HCT116 (cell line): ENCODE measurements at regions not wholly inside any gene's neighbourhood (a gene's known extent, or its start where the extent isn't known, plus 50 kb on each side); places are given as distances from the start of the nearest gene placed in this dataset.

Source experiments
- POLR2A ChIP-seq: IDR thresholded peaks from 2 replicates; pipeline ENCODE4 v1.7.0; 2011; ENCODE audit warnings: borderline replicate concordance; ENCODE audit not compliant: insufficient read depth, insufficient read length; ENCODE audit errors: extremely low read depth
- ZNF274 ChIP-seq: fragments of 200-500 bp; sonication (Bioruptor generic); IDR thresholded peaks from 2 replicates; pipeline ENCODE4 v1.6.1; 2014; ENCODE audit warnings: mild to moderate bottlenecking, low read depth, low read length, inconsistent platforms
- TF ChIP-seq, protein P1 (sequence below), 3 experiments: fragments of 200-600 bp in 1 of 3; sonication (generic) in 1 of 3; IDR thresholded peaks in 2 of 3; conservative IDR thresholded peaks in 1 of 3; 2 replicates each; pipeline ENCODE4 v1.5.1; 2012 to 2017; ENCODE audit warnings: low read depth in 2 of 3, low read length in 2 of 3, antibody characterized with exemption in 1 of 3, borderline replicate concordance in 1 of 3, control low read depth in 1 of 3, mild to moderate bottlenecking in 1 of 3, mixed read lengths in 1 of 3, mixed run types in 1 of 3, moderate library complexity in 1 of 3; ENCODE audit not compliant: insufficient read depth in 1 of 3
- TF ChIP-seq, protein P2 (sequence below): IDR thresholded peaks from 2 replicates; pipeline ENCODE4 v1.6.1; 2011; ENCODE audit warnings: mild to moderate bottlenecking, low read length, moderate library complexity; ENCODE audit not compliant: insufficient replicate concordance; ENCODE audit errors: extremely low read depth

DNA sequence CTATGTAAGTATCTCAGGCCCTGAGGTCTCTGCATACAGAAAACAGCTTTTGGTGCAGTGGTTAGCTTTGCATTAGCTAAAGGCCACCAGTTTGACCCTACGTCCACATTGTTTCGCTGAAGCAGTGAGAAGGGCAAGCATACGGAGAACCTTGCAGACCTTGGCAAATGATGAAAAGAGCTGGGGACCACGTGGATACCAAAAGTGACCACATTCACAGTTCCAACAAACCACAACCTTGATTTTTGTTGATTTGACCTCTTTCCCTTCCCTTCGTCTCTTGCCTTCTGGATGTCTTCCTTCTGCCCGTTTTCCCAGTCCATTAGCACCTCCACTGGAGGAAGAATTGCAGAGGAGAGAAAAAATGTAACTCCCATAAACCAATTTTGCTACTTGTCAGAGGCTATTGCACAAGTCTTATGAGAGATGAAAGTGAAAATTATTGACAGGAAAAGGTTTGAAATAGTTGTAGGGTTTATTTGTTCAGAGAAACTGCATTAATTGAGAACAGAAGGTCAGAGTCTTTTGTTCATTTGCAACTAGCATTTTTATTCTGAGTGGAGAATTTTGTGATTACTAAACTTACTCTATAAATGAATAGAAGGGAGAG, 293.9 kb upstream of the HTR2A start:
- TF ChIP-seq, protein P1, sequence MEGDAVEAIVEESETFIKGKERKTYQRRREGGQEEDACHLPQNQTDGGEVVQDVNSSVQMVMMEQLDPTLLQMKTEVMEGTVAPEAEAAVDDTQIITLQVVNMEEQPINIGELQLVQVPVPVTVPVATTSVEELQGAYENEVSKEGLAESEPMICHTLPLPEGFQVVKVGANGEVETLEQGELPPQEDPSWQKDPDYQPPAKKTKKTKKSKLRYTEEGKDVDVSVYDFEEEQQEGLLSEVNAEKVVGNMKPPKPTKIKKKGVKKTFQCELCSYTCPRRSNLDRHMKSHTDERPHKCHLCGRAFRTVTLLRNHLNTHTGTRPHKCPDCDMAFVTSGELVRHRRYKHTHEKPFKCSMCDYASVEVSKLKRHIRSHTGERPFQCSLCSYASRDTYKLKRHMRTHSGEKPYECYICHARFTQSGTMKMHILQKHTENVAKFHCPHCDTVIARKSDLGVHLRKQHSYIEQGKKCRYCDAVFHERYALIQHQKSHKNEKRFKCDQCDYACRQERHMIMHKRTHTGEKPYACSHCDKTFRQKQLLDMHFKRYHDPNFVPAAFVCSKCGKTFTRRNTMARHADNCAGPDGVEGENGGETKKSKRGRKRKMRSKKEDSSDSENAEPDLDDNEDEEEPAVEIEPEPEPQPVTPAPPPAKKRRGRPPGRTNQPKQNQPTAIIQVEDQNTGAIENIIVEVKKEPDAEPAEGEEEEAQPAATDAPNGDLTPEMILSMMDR (IDR thresholded peaks at IDR 0.05 in 2 of 3, conservative IDR thresholded peaks at IDR 0.05 in 1 of 3; ENCODE audit: borderline replicate concordance in 1 of 3, insufficient read depth in 1 of 3, low read depth in 2 of 3, low read length in 2 of 3) = no peak
- TF ChIP-seq, protein P2, sequence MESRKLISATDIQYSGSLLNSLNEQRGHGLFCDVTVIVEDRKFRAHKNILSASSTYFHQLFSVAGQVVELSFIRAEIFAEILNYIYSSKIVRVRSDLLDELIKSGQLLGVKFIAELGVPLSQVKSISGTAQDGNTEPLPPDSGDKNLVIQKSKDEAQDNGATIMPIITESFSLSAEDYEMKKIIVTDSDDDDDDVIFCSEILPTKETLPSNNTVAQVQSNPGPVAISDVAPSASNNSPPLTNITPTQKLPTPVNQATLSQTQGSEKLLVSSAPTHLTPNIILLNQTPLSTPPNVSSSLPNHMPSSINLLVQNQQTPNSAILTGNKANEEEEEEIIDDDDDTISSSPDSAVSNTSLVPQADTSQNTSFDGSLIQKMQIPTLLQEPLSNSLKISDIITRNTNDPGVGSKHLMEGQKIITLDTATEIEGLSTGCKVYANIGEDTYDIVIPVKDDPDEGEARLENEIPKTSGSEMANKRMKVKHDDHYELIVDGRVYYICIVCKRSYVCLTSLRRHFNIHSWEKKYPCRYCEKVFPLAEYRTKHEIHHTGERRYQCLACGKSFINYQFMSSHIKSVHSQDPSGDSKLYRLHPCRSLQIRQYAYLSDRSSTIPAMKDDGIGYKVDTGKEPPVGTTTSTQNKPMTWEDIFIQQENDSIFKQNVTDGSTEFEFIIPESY = no peak
- TF ChIP-seq POLR2A (no peak), ZNF274 (no peak)
